ENCODE measurements at regions not wholly inside any gene's neighbourhood (a gene's known extent, or its start where the extent isn't known, plus 50 kb on each side); places are given as distances from the start of the nearest gene placed in this dataset.

DNA sequence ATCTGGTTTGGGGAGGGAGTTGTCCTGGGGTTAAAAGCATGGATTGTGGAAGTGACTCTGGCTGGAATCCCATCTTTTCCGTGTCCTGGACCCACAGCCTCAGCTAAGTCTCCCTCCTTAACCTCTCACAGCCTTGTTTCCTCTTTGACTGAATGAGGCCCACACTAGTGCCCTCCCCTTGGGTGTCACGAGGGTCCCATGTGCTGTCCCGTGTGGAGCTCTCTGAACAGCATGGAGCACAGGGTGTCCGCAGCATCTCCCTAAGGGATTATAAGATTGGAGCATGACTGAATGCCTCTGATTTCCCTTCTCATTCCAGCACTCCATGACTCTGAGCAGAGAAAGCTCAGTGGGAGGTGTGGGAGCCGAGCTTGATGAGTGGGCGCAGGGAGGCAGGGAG lies 182.5 kb downstream of the TEX29 start:
- Mint-ChIP-seq H3K36me3 (no peaks in the 10 kb centered on the region), H3K27me3 (no peaks in the 10 kb centered on the region), H3K9me3 (peaks cover 5% of the 10 kb centered on the region), H3K4me1 (no peaks in the 10 kb centered on the region), H3K4me3 (no peak overlapping the region), H3K27ac (no peak overlapping the region)
- no peak for DNase-seq
- CTCF ChIA-PET = no interaction called here

DNA sequence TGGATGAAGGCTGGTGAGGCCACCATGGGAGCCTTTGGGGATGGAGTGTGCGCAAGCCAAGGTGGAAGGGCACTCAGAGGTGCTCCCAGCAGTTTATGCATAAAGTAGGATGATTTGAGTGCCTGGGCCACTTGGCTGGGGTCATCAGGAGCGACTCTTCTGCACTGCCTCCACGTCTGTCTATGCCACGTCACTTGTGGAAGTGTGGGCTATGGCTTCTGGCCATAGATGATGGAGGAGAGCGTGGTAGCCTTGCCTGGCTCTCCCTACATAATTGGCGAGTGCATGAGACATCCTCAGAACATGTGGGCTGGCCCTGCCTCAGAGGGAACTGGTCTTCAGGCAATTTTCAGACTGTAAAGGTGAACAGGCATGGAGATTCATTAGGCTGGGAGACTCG lies 182.9 kb downstream of the TEX29 start:
- Mint-ChIP-seq H3K4me3 (no peak overlapping the region), H3K4me1 (no peaks in the 10 kb centered on the region), H3K36me3 (no peaks in the 10 kb centered on the region), H3K27me3 (no peaks in the 10 kb centered on the region), H3K9me3 (peaks cover 5% of the 10 kb centered on the region), H3K27ac (no peak overlapping the region)
- CTCF ChIA-PET = no interaction called here
- DNase-seq = no peak

DNA sequence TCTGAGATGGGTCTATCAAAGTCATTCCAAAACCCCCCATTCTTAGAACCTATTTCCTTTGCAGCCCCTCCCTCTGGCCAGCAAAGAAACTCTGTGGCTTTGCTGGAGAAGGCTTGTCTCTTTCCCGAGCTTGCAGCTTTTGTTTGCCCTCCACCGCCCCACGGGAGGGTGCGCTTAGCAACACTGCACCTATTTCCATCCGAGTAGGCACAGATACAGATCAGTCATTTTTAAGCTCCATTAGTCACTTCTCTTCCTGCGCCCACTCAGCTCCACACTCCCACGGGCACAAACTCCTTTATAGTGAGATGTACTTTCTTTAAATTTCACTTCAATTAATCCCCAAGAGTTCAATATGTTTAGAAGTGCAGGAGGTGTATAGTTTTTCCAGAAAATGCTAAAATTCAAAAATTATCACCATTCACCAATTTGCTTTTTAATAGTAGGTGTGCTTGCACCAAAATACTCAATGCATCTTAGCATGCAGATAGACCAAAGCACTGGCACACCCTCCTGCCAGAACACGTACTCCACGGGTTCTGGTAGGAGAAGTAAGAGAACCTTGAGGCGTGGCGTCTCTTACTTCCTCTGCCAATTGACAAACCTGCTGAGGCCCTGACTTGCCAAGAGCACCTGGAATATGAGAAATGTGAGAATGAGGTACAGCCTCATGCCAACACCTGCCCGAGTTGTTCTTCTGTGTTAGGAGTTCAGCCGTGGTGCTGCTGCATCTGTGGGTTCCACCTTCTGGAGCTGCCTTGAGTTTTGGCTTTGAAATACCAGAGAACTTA lies 183.7 kb downstream of the TEX29 start:
- H3K4me1 Mint-ChIP-seq = no peaks in the 10 kb centered on the region
- CTCF ChIA-PET = no interaction called here
- no peaks in the 10 kb centered on the region for H3K27me3 Mint-ChIP-seq
- no peak for DNase-seq
- H3K4me3 Mint-ChIP-seq = no peak overlapping the region
- no peak overlapping the region for H3K27ac Mint-ChIP-seq
- H3K36me3 Mint-ChIP-seq = no peaks in the 10 kb centered on the region
- H3K9me3 Mint-ChIP-seq = peaks cover 5% of the 10 kb centered on the region

DNA sequence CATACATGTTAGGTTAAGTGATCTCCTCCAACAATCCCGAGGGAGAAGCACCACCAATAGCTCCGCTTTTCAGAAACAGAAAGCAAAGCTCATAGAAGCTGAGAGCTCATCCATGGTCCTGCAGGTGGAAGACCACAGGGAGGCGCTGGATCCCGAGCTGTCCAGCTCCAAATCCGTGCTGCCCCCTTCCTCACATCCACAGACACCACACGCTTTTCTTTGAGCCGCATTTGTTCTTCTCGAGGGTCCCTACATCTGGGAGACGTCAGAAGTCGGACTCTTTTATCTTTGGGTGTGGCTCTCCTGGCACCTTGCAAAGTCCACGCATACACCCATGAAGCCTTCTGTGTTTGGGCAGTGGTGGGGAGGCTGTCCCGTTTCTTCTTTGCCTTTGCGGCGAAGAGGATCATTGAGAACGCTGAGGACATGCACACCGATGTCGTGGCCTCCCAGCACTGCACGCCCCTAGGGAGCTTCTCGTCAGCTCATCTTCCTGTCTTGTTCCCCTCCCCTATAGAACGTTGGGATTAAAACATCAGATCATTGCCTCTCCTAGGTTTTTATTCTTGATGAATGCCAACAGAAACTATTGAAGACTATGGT lies 184.8 kb downstream of the TEX29 start:
- CTCF ChIA-PET = no interaction called here
- no peak overlapping the region for H3K27ac Mint-ChIP-seq
- H3K9me3 Mint-ChIP-seq = peaks cover 5% of the 10 kb centered on the region
- H3K4me1 Mint-ChIP-seq = no peaks in the 10 kb centered on the region
- no peaks in the 10 kb centered on the region for H3K27me3 Mint-ChIP-seq
- no peak for DNase-seq
- no peaks in the 10 kb centered on the region for H3K36me3 Mint-ChIP-seq
- no peak overlapping the region for H3K4me3 Mint-ChIP-seq

DNA sequence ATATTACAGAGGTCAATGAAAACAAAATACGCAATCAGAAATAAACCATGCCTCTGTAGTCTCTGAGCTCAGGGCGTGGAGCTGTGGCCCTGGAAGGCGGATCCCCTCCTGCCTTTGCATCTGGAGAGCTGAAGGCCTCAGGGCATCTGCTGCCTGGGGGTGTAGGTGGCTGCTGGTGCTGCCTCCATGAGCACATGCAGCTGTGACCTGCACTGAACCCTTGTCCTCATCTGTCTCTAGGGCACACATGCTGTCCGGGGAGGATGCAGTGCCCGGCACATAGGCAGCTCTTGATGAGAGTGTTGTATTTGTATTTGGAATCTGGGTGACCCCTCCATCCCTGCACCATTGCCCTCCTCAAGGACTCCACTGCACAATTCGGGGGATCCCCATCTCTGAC lies 185.7 kb downstream of the TEX29 start:
- no peaks in the 10 kb centered on the region for H3K4me1 Mint-ChIP-seq
- no peaks in the 10 kb centered on the region for H3K27me3 Mint-ChIP-seq
- H3K27ac Mint-ChIP-seq = no peak overlapping the region
- CTCF ChIA-PET = no interaction called here
- H3K4me3 Mint-ChIP-seq = no peak overlapping the region
- H3K36me3 Mint-ChIP-seq = no peaks in the 10 kb centered on the region
- no peak for DNase-seq
- H3K9me3 Mint-ChIP-seq = peaks cover 5% of the 10 kb centered on the region

DNA sequence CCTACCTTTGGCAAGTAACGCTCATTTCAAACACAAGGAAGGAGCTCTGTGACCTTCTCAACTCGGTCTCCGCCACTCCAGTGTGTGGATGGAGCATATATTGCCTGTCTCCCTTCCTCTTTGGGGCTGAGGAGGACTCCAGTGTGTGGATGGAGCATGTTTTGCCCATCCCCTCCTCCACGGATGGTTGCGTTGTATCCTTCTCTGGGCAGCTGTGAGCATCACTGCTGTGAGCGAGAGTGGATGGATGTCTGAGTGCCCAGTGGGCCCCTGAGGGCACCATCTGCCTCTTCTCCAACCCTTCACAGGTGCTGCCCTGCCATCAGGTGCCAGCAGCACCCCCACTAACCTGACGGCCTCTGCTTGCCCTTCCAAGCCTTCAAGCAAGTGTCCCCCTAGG lies 186.2 kb downstream of the TEX29 start:
- no peak overlapping the region for H3K27ac Mint-ChIP-seq
- no peak for DNase-seq
- CTCF ChIA-PET = no interaction called here
- H3K4me3 Mint-ChIP-seq = no peak overlapping the region
- no peaks in the 10 kb centered on the region for H3K27me3 Mint-ChIP-seq
- peaks cover 5% of the 10 kb centered on the region for H3K9me3 Mint-ChIP-seq
- no peaks in the 10 kb centered on the region for H3K4me1 Mint-ChIP-seq
- H3K36me3 Mint-ChIP-seq = no peaks in the 10 kb centered on the region

DNA sequence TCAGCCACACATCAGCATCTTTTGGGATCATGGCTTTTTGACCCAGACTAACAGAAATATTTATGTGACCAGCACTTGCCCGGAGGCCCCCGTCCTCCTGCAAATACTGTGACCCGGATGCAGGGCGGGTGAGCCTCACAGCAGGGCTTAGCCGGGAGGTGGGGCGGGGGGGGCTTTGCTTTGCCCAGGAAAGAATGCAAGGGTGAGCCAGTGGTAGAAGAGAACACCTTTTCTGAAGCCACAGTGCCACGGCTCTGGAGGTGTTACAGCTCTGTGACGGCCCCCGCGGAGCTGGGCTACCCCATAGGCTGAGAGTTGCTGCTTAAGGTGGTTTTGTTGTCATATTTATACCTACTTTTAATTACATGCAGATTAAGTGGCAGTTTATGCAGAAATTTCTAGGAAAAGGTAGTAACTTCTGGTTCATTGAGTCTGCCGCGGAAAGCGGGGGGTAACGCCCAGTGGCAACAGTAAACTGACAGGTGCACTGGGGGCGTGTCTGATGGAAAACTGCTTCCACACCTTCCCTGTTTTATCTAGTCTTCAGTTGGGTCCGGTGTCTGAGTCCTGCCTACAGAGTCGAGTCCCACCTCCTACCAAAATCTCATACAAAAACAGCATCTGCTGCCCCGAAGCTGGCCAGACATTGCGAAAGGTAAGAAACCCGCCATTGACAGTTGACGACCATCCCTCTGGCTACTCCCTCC lies 187.9 kb downstream of the TEX29 start:
- no peaks in the 10 kb centered on the region for H3K27me3 Mint-ChIP-seq
- DNase-seq = no peak
- no peaks in the 10 kb centered on the region for H3K4me1 Mint-ChIP-seq
- H3K27ac Mint-ChIP-seq = no peak overlapping the region
- CTCF ChIA-PET = no interaction called here
- H3K9me3 Mint-ChIP-seq = no peaks in the 10 kb centered on the region
- H3K4me3 Mint-ChIP-seq = no peak overlapping the region
- H3K36me3 Mint-ChIP-seq = no peaks in the 10 kb centered on the region

DNA sequence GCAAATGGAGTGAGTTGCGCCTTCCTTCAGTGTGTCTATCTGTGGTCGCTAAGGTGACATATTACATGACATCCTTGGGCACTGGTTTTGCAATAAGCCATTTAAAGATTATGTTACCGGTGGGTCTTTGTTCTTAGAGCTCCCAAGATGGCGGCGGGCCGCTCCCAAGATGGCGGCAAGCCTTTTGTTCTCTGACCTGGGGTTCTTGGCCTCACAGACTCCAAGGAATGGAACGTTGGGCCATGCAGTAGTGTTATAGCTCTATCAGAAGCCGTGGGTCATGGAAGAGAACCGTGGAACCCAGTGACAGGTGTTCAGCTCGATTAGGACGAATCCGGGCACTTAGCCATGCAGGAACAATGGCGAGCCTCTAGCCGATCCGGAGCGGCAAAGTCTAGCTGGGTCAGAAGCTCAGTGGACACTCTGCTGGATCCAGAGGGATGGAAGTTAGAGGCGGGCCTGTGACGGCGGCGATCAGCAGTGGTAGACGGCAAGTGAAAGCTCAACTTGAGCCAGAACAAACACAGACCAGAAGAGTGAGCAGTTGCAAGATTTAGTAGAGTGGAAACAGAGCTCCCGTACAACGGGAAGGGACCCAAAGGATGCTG lies 188.6 kb downstream of the TEX29 start:
- no peaks in the 10 kb centered on the region for H3K36me3 Mint-ChIP-seq
- no peaks in the 10 kb centered on the region for H3K27me3 Mint-ChIP-seq
- no peak overlapping the region for H3K27ac Mint-ChIP-seq
- CTCF ChIA-PET = no interaction called here
- H3K4me1 Mint-ChIP-seq = no peaks in the 10 kb centered on the region
- H3K9me3 Mint-ChIP-seq = no peaks in the 10 kb centered on the region
- DNase-seq = no peak
- no peak overlapping the region for H3K4me3 Mint-ChIP-seq

DNA sequence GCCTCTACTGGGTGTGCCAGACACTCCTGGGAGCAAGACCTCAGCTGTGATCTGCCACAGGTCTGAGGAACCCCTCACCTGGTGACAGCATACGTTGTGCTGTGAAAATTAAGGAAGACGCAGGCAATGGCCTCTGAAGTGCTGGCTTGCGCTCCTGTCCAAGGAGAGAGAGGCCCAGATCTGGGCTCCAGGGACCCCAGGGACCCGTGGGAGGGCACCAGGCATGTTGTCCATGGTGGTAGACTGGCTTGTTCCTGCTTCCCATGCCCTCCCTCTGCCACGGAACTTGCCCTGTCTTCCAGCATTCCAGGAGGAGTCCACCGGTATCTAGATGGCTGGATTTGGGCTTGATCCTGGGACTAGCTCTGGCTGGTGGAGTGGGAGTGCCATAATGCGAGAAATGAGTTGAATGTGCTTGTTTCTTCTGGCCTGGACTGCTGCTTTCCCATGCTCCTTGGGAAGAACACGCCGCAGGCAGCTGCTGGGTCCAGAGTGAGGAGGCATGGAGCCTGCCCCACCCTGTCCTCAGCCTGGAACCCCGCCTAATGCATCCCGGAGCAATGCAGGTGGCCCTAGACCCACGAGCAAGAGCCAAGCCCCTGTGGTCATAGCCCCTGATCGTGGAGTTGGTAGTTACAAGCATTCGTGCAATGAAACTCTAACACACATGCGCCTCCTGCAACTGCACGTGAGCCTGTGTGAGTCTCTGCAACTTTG lies 190.2 kb downstream of the TEX29 start:
- H3K4me3 Mint-ChIP-seq = no peak overlapping the region
- H3K9me3 Mint-ChIP-seq = no peaks in the 10 kb centered on the region
- no peaks in the 10 kb centered on the region for H3K27me3 Mint-ChIP-seq

DNA sequence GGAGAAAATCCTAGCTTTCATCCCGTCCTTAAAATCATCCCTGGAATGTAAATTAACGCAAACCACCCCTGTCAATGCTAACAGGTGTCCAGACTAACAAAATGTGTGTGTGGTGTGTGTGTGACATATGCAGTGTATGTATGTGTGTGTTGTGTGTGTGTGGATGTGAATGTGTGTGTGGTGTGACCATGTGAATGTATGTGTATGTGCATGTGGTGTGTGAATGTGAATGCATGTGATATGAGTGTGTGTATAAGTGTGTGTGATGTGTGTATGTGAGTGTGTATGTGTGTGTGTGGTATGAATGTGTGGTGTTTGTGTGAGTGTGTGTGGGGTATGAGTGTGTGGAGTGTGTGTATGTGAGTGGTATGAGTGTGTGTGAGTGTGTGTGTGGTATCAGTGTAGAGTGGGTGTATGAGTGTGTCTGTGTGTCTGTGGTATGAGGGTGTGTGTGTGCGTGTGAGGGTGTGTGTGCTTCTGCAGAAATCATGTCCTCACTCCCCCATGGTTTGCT lies 190.8 kb downstream of the TEX29 start:
- H3K4me3 Mint-ChIP-seq = no peak overlapping the region
- no peak for DNase-seq
- no peaks in the 10 kb centered on the region for H3K9me3 Mint-ChIP-seq
- H3K4me1 Mint-ChIP-seq = no peaks in the 10 kb centered on the region
- no peaks in the 10 kb centered on the region for H3K27me3 Mint-ChIP-seq
- CTCF ChIA-PET = no interaction called here
- no peaks in the 10 kb centered on the region for H3K36me3 Mint-ChIP-seq
- no peak overlapping the region for H3K27ac Mint-ChIP-seq

More for the DNA sequence above, 190.2 kb downstream of the TEX29 start:
- H3K4me1 Mint-ChIP-seq = no peaks in the 10 kb centered on the region
- no peaks in the 10 kb centered on the region for H3K36me3 Mint-ChIP-seq
- no peak overlapping the region for H3K27ac Mint-ChIP-seq
- DNase-seq = no peak
- CTCF ChIA-PET = no interaction called here

DNA sequence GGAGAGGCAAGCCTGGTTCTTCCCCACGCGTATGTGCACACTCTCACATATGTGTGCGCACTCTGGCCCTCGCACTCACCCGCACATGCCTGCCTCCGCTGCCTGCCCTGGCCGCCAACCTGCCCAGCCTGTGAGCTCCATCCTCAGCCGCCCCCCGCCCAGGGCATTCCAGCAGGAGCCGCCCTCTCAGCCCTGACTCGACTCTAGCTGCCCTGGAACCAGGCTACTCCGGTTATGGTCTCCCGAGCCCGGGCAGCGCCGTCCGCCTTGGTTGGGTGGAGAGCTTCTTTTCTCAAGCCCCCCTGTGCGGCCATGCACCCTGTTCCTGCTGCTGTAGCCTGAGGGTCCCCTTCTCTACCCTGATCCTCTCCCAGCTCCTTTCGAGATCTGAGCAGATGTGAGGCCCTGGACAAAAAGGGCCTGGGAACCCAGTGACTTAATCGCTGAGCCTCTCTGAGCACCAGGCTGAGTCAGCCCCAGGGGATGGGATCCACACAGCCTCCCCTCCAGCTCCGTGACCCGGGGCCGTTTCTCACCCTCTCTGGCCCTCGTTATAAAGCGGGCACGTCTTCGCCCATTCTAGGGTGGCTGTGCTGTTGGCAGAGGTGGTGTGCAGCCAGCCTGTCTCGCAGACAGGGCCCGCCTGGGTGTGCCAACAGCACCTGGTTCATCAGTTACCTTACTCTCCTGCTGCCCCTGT lies 191.5 kb downstream of the TEX29 start:
- Mint-ChIP-seq H3K9me3 (no peaks in the 10 kb centered on the region), H3K4me3 (no peak overlapping the region)

DNA sequence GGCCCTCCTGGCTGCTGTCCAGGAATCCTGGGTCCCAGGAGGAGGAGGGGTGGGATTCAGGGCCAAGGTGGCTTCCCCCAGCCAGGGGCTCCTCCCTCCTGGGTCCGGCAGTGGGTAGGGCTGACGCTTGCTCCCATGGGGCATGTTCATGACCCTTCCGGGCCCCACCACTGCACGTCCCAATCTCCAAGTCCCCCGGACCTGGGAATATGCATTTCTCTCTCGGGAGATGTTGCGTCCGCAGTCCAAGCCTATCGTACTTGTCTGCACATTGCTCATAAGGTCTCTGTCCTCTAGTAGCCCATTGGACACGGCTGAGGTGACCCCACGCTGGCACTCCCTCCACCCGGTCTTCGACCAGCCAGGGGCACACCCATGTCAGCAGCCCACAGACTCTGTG lies 192.3 kb downstream of the TEX29 start:
- H3K27ac Mint-ChIP-seq = no peak overlapping the region
- no peaks in the 10 kb centered on the region for H3K36me3 Mint-ChIP-seq
- H3K4me3 Mint-ChIP-seq = no peak overlapping the region
- no peaks in the 10 kb centered on the region for H3K27me3 Mint-ChIP-seq
- no peaks in the 10 kb centered on the region for H3K4me1 Mint-ChIP-seq
- no peaks in the 10 kb centered on the region for H3K9me3 Mint-ChIP-seq
- CTCF ChIA-PET = no interaction called here
- no peak for DNase-seq

More for the DNA sequence above, 191.5 kb downstream of the TEX29 start:
- CTCF ChIA-PET = no interaction called here
- H3K4me1 Mint-ChIP-seq = no peaks in the 10 kb centered on the region
- no peaks in the 10 kb centered on the region for H3K27me3 Mint-ChIP-seq
- no peak for DNase-seq
- no peak overlapping the region for H3K27ac Mint-ChIP-seq
- no peaks in the 10 kb centered on the region for H3K36me3 Mint-ChIP-seq

DNA sequence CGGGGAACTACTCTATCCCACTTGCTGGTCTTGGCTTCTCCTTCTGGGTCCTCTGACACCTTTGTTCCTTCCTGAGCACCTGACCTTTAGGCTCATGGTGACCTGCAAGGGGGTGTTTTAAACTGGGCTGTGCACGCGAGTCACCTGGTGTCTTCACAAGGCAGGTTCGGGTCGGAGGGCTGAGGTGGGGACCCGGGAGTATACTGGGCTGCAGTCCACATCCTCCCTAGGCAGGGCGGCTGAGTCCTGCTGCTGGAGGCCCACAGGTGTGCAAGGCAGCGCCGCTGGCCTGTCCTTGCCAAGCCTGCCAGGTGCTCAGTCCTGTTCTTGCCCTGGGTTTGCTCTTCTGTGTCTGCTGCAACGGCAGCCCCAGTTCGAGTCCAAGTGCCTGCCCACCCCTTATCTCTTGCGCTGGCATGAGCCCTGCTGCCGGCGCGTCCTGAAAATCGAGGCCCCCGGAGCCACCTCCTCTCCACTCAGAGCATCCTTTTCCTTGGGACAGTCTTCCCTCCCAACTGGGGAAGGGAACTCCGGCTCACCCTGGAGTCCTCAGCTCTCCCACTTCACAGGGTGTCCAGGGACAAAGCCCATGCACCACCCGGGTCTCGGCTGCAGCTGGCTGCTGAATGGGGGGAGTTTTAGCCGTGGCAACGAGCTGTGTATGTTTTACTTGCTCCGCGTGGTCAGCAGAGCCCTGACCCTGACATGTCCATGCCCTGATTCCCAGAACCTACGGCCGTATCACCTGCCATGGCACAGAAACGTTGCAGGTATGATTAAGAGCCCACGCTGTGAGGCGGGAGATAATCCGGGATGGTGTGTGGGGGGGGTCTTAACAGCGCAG lies 193.5 kb downstream of the TEX29 start:
- H3K36me3 Mint-ChIP-seq = no peaks in the 10 kb centered on the region
- H3K4me1 Mint-ChIP-seq = no peaks in the 10 kb centered on the region
- H3K27me3 Mint-ChIP-seq = no peaks in the 10 kb centered on the region
- CTCF ChIA-PET = no interaction called here
- no peak for DNase-seq
- peaks cover 3% of the 10 kb centered on the region for H3K9me3 Mint-ChIP-seq
- no peak overlapping the region for H3K4me3 Mint-ChIP-seq
- no peak overlapping the region for H3K27ac Mint-ChIP-seq
